ENCODE measurements at regions not wholly inside any gene's neighbourhood (a gene's known extent, or its start where the extent isn't known, plus 50 kb on each side); places are given as distances from the start of the nearest gene placed in this dataset.
"Not testable (repeated sequence)": the region's sequence is repeated elsewhere in the genome, so short reads cannot be mapped to it uniquely, and the experiment has no call there.

- no peak overlapping the region for H3K27ac ChIP-seq
- 63% methylated on average over 2 of the region's 2 CpGs; no CpG with 5 or more reads in 1 of the 2 donors for WGBS, 2 donors
- TF ChIP-seq, protein P1, sequence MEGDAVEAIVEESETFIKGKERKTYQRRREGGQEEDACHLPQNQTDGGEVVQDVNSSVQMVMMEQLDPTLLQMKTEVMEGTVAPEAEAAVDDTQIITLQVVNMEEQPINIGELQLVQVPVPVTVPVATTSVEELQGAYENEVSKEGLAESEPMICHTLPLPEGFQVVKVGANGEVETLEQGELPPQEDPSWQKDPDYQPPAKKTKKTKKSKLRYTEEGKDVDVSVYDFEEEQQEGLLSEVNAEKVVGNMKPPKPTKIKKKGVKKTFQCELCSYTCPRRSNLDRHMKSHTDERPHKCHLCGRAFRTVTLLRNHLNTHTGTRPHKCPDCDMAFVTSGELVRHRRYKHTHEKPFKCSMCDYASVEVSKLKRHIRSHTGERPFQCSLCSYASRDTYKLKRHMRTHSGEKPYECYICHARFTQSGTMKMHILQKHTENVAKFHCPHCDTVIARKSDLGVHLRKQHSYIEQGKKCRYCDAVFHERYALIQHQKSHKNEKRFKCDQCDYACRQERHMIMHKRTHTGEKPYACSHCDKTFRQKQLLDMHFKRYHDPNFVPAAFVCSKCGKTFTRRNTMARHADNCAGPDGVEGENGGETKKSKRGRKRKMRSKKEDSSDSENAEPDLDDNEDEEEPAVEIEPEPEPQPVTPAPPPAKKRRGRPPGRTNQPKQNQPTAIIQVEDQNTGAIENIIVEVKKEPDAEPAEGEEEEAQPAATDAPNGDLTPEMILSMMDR (IDR thresholded peaks at IDR 0.05): no peak
- TF ChIP-seq EP300 (IDR thresholded peaks at IDR 0.05) (no peak), POLR2A (IDR thresholded peaks at IDR 0.05) (no peak)
- DNase-seq (ENCODE audit: low spot score in 2 of 2): no peak
- no peak overlapping the region for H3K4me3 ChIP-seq
- no peaks in the 10 kb centered on the region for H3K36me3 ChIP-seq
- H3K27me3 ChIP-seq: no peaks in the 10 kb centered on the region
- no peaks in the 10 kb centered on the region for H3K4me1 ChIP-seq
- no peaks in the 10 kb centered on the region for H3K9me3 ChIP-seq
Measured at GRCh38 chrX:10685923-10686595, 65.7 kb upstream of the MID1 start.

GRCh38 chrX:10691751-10692150 is 71.4 kb upstream of the MID1 start:
- not testable (repeated sequence) for H3K4me1 ChIP-seq; H3K36me3 ChIP-seq; H3K4me3 ChIP-seq; H3K27me3 ChIP-seq; H3K9me3 ChIP-seq; H3K27ac ChIP-seq; DNase-seq (ENCODE audit: low spot score in 2 of 2)
- 78 to 86% methylated on average over 4 of the region's 4 CpGs for WGBS, 2 donors

DNA sequence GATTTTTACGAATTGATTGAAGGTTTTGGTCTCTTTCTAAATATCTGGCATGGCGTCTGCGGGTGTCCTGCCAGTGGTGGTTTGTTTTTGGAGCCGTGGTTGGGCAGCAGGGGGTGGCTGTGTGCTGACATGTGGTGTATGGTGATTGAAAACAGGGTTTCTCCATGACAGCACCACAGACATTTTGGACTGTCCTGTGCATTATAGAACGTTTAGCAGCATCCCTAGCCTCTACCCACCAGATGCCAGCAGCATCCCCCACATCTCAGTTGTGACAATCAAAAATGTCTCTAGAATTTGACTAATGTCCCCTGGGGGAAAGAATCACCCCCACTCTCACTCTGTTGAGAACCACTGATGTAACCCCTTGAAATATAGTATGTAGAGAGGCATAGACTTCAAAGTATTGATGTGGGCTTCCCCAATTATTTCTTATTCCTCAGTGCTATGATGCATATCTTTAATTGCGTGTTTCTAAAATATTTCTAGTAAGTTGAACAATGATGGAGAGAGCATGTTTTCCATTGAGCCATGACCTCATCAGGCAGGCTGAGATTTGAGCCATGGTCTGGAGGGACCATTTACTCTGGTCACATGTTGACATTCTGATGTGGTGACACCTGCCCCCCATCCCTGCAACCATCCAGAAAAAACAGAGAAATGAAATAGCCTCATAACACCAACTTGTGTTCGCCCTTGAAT is 77.4 kb upstream of the MID1 start:
- DNase-seq (ENCODE audit: low spot score in 2 of 2): no peak
- Histone ChIP-seq H3K4me3 (no peak overlapping the region), H3K9me3 (no peaks in the 10 kb centered on the region), H3K36me3 (no peaks in the 10 kb centered on the region), H3K4me1 (peaks cover 0 to 5% (median 0%) of the 10 kb centered on the region in 4 donors), H3K27me3 (no peaks in the 10 kb centered on the region), H3K27ac (no peak overlapping the region)
- 80 to 96% methylated on average over 6 to 7 of the region's 7 CpGs for WGBS, 2 donors
- TF ChIP-seq POLR2A (IDR thresholded peaks at IDR 0.05): no peak
- TF ChIP-seq, protein P1 (IDR thresholded peaks at IDR 0.05): no peak
- TF ChIP-seq EP300 (IDR thresholded peaks at IDR 0.05): no peak

DNA sequence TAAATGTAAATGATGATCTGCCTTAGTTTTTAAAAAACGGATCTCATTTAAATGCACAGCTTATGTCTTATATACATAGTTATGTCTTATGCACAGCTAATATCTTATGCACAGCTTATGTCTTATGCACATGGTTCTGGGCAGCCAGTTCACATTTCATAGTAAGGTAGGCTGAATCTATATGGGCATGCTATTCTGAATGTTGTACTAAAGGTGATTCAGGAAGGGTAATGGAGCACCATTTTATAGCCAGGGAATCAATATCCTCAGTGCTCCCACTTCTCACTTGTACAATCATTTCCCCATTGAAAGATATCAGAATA is 77.9 kb upstream of the MID1 start:
- no peak for TF ChIP-seq POLR2A (IDR thresholded peaks at IDR 0.05)
- no peak for TF ChIP-seq EP300 (IDR thresholded peaks at IDR 0.05)
- TF ChIP-seq, protein P1 (IDR thresholded peaks at IDR 0.05): no peak
- Histone ChIP-seq H3K9me3 (no peaks in the 10 kb centered on the region), H3K36me3 (no peaks in the 10 kb centered on the region), H3K27me3 (no peaks in the 10 kb centered on the region), H3K27ac (no peak overlapping the region), H3K4me3 (no peak overlapping the region), H3K4me1 (peaks cover 0 to 5% (median 0%) of the 10 kb centered on the region in 4 donors)
- WGBS, 2 donors: 80% methylated on average over 1 of the region's 1 CpG
- no peak for DNase-seq (ENCODE audit: low spot score in 2 of 2)

DNA sequence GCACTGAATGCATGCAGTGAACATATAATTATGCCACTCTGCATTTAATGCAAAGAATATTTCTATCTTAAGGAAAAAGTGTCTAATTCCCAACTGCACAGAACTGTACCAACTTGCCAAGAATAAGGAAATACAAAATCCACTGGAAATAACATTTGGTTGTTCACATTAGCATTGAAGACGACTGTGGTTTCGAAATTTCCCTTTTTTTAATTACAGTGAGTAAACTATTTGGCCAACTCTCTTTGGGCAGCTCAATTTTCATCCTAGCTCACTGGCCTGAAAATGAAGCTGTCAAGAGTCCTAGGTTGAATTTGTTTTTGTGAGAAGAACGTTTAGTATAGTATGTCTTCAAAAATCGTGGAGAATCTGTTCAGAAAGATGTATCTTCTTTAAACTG is 81.6 kb upstream of the MID1 start:
- no peaks in the 10 kb centered on the region for H3K27me3 ChIP-seq
- no peak for DNase-seq (ENCODE audit: low spot score in 2 of 2)
- H3K27ac ChIP-seq: no peak overlapping the region
- peaks cover 0 to 5% (median 0%) of the 10 kb centered on the region in 4 donors for H3K4me1 ChIP-seq
- no peaks in the 10 kb centered on the region for H3K36me3 ChIP-seq
- TF ChIP-seq, protein P1 (IDR thresholded peaks at IDR 0.05): no peak
- no peak for TF ChIP-seq POLR2A (IDR thresholded peaks at IDR 0.05)
- TF ChIP-seq EP300 (IDR thresholded peaks at IDR 0.05): no peak
- no peak overlapping the region for H3K4me3 ChIP-seq
- WGBS, 2 donors: 50 to 63% methylated on average over 4 of the region's 4 CpGs
- H3K9me3 ChIP-seq: no peaks in the 10 kb centered on the region

- 72 to 93% methylated on average over 3 of the region's 3 CpGs for WGBS, 2 donors
- H3K27me3 ChIP-seq; H3K4me1 ChIP-seq; H3K4me3 ChIP-seq; H3K36me3 ChIP-seq; H3K27ac ChIP-seq; H3K9me3 ChIP-seq; DNase-seq (ENCODE audit: low spot score in 2 of 2): not testable (repeated sequence)
Measured at GRCh38 chrX:10706342-10706741, 86.0 kb upstream of the MID1 start.
